ENCODE measurements at regions not wholly inside any gene's neighbourhood (a gene's known extent, or its start where the extent isn't known, plus 50 kb on each side); places are given as distances from the start of the nearest gene placed in this dataset.
"Not testable (repeated sequence)": the region's sequence is repeated elsewhere in the genome, so short reads cannot be mapped to it uniquely, and the experiment has no call there.

DNA sequence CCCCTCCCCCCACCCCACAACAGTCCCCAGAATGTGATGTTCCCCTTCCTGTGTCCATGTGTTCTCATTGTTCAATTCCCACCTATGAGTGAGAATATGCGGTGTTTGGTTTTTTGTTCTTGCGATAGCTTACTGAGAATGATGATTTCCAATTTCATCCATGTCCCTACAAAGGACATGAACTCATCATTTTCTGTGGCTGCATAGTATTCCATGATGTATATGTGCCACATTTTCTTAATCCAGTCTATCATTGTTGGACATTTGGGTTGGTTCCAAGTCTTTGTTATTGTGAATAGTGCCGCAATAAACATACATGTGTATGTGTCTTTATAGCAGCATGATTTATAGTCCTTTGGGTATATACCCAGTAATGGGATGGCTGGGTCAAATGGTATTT, 308.2 kb downstream of the ZNF536 start:
- CTCF ChIA-PET, POLR2A ChIA-PET: not testable (repeated sequence)

- POLR2A ChIA-PET, result no interaction called here
- CTCF ChIA-PET, result no interaction called here
Measured at GRCh38 chr19:30679789-30680188, 307.6 kb downstream of the ZNF536 start.

DNA sequence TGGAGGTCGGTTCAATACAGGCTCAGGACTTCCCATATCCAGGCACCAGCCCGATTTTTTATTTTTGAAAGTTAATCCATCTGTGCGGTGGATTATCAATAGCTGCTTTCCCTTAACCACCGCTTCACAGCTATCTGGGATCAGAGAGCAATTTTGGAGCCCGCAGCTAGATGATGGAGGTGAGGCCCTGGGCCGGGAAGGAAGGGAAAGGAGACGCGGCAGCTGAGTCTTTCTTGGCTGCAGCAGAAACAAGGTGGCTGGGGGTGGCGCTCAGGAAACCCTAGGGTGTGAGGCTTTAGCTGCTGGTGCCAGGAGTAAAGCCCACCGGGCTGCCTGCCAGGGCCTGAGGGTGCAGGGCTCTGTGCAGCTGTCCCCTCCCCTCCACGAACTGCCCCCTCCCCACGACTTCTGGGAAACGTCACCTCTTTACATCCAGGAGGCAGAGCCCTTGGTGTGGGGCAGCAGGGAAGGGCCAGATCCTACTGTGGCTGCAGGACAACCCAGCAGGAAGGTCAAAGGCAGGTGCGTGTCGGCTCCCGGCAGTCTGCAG, 307.0 kb downstream of the ZNF536 start:
- CTCF ChIA-PET, result no interaction called here
- POLR2A ChIA-PET, result no interaction called here

- POLR2A ChIA-PET, result no interaction called here
- CTCF ChIA-PET, result interaction anchor here (1.1 kb wide), 1 partner anchor 9 kb away, joined by 3 read pairs; no protein-coding TSS in a partner anchor
Measured at GRCh38 chr19:30678168-30678567, 306.0 kb downstream of the ZNF536 start.

DNA sequence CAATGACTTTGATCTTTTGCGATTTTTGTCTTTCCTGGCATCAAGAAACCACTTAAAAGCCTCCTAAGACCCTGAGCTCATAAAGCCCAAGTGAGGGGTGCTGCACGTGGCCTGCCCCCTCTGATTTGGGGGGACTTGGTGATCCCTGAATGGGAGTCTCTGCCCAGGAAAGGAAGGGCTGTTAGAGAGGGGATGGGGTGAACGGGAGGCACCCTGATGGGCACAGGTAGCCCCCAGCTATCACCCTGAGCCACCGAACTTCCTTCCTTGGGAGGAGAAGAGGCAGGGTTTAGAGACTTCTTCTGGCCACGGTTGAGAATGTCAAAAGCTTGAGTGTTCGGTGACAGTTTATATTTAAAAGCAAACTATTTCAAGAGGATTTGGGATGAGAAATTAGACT, 305.5 kb downstream of the ZNF536 start:
- ChIA-PET CTCF (interaction anchor here (0.7 to 1.1 kb wide), 2 partner anchors 8 to 10 kb away, joined by 3 read pairs; no protein-coding TSS in a partner anchor), POLR2A (no interaction called here)

DNA sequence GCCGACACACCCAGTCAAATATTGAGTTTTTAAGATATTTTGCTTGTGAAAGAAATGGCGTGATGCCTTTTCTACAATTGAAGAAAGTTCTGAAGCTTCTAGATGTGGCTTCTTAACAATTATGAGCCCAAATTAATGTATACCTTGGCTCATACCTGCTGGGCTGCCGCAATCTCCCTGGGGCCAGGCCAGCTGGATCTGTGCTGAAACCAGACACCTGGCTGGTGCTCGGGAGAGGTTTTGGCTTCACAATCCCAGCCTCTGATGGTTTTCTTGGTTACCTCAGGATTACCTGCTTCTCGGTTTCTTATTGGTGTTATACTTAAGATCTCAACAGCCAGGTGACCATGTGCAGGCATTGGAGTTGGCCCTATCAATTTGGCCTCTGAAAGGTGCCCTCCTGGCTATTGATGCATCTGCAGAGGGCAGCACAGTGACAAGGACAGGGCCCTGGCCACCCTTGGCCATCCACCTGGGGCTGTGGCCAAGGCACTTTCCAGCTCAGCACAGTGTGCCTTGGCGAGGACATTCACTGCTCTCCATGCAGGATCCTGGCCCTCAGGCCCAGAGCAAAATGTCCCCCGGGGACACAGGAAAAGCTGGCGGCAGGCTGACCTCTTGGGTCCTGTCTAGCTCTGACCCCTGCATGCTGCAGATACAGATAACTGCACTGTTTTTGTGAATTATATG, 305.0 kb downstream of the ZNF536 start:
- POLR2A ChIA-PET, result no interaction called here
- CTCF ChIA-PET, result interaction anchor here (0.7 to 1.1 kb wide), 2 partner anchors 8 to 10 kb away, joined by 3 read pairs; no protein-coding TSS in a partner anchor

DNA sequence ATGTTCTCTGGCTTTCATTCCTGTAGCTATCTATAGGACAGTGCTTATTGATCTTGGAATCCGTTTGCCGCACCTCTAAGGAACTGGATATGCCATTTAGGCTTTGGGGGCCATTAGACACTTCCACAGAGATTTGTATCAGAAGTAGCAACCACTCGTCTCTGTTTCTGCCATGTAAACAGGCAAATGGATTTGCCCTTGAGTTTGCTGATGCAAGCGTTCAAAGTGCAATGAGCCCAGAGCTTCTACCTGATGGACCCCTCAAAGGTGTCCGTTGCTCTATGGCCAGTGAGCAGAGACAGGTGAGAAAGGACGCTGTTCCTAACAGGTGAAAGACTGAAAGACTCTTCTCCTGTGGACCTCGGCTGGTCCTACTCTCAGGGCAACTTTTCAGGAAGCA, 302.9 kb downstream of the ZNF536 start:
- CTCF ChIA-PET, result interaction anchor here (1.8 kb wide), 1 partner anchor 1549 kb away, joined by 5 read pairs; no protein-coding TSS in a partner anchor
- POLR2A ChIA-PET, result no interaction called here

DNA sequence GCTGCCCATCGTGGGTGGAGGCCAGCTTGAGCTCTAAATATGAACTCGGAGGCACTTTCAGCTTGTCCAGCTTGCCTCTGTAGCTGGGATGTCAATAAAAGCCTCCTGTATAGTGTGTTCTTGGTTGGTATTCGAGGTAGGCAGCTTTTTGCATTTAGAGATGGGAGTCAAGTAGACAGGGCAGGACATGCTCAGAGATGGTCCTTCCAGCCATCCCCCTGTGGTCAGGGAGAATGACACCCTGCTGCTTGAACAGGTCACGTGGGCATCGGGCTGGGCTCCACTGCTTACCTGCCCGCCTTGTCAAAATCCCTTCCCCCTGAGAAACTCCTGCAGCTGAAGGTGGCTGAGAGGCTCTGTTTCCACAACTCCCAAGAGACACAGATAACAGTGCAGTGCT, 302.5 kb downstream of the ZNF536 start:
- POLR2A ChIA-PET, result no interaction called here
- CTCF ChIA-PET, result interaction anchor here (1.8 kb wide), 1 partner anchor 1550 kb away, joined by 5 read pairs; no protein-coding TSS in a partner anchor

DNA sequence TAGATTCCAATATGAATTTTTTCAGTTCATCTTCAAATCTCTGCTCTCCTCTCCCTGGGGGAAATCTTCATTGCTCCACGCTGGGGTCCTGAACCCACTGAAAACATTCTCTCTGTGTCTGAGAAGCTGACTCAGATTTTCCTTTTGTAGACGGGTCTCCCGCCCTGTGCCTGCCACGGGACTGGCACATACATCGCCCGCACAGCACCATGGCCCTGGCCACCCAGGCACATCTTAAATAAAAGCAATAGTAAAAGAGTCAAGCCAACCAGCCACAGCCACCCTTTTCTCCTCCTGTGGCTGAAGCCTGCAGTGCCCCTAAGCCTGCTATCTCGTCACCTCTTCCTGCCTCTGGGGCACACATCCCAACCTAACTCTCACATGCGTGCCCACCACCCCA, 301.2 kb downstream of the ZNF536 start:
- ChIA-PET CTCF (no interaction called here), POLR2A (no interaction called here)

DNA sequence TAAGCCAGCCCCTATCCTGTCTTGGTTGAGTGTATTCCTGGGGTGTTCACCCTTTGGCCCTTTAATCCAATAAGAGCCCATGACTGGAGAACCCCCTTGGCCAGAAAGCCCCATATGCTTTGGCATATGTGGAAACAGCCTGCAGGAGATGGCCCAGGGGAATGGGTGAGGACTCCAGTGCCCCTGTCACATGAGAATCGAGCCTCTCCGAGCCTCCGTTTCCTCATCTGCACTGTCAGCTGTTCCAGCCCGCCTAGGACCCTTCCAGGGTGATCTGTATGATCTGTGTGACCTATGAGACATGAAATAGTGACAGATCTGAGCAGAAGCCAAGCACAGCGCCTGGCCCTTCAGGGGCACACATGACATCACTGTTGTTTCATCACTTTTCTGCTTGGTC, 300.7 kb downstream of the ZNF536 start:
- ChIA-PET CTCF (interaction anchor here (0.6 kb wide), 1 partner anchor 31 kb away, joined by 7 read pairs; no protein-coding TSS in a partner anchor), POLR2A (no interaction called here)

- CTCF ChIA-PET, result no interaction called here
Measured at GRCh38 chr19:30671622-30672051, 299.5 kb downstream of the ZNF536 start.

GRCh38 chr19:30671367-30671619, 299.1 kb downstream of the ZNF536 start:
- CTCF ChIA-PET, result no interaction called here
- POLR2A ChIA-PET, result no interaction called here

More at GRCh38 chr19:30671622-30672051, 299.5 kb downstream of the ZNF536 start:
- POLR2A ChIA-PET, result no interaction called here

DNA sequence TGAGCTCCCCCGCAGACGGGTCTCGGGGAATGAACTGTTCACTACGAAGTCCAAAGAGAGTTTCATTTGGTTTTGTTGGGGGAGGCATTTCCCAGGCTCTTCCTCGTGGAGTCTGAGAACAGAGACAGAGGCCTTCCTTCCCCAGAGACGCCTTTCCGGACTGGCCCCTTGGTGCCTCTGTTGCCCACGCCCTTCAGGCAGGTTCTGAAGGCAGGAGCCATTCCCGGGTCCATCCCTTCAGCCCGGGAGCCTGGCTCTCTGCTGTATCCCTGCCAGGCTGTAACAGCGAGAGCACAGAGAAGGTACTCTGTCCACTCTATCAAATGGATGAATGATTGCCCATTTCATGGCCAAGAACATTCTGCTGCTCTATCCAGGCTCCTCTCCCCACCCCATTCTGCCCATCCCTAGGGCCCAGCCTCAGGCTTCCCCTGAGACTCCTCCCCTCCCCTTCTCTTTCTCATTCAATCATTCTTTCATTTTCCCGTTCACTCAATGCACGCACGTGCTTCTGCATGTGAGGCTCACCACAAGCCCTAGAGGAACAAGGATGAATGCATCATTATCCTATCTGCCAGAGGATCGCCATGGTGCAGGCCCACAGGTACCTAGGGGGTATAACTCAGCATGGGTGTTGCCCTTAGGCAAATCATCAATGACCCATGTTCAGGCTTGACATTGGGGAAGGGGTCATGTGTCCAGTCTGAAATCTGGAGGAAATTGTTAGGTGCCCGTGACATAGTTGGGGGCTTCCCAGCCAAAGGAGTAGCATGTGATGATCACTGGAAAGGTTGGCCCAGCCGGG, 298.6 kb downstream of the ZNF536 start:
- ChIA-PET POLR2A (no interaction called here), CTCF (interaction anchor here (1.3 kb wide), 1 partner anchor 1551 kb away, joined by 3 read pairs; no protein-coding TSS in a partner anchor)

DNA sequence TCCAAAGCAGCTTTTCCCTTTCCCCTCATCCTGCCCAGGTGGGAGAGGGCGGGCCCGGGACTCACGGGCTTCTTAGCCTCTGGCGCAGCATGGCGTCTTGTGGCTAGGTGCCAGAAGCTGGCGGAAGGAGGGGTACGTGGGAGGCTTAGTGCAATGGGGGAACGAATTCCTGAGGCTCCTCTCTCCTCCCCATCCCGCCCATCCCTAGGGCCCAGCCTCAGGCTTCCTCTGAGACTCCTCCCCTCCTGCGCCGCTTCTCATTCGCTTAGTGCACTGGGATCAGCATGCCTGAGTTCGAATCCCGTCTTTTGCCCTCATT, 297.8 kb downstream of the ZNF536 start:
- ChIA-PET CTCF (interaction anchor here (0.7 to 1.3 kb wide), 6 partner anchors 8 to 1554 kb away, joined by 3 to 4 read pairs (median 3); no protein-coding TSS in a partner anchor), POLR2A (no interaction called here)

- ChIA-PET POLR2A (no interaction called here), CTCF (interaction anchor here (0.7 to 1.4 kb wide), 8 partner anchors 8 to 1555 kb away, joined by 3 to 4 read pairs (median 3); no protein-coding TSS in a partner anchor)
Measured at GRCh38 chr19:30669329-30670010, 297.3 kb downstream of the ZNF536 start.

DNA sequence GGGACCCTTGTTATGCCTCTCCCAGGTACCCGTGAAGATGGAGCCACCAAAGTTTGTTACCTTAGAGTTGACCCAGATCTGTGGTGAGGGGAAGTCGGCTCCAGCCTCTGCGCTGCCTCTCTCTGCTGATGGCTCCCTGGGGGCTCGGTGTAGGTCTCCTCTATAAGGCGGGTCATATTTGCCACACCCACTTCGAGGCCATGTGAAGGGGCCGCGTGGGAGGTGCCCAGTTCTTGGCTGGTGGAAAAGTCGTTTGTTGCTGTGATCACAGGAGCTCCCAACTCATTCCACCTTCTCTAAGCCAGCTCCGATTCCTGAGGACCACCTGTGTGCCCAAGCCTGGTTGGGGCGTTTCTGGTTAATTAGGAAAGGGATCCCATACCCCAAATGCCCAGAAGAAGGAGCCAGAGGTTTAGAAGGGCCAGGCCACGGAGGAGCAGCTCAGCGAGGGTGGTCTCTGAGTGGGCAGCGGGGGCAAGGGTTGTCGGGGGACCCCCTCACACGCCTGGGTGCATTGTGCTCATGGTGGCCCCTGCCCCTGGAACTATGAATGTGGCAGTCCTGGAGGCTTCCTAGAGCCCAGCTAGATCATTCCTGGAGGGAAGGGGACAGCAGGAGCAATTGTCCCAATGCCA, 296.5 kb downstream of the ZNF536 start:
- ChIA-PET POLR2A (no interaction called here), CTCF (interaction anchor here (0.7 to 1.4 kb wide), 5 partner anchors 9 to 1555 kb away, joined by 3 to 4 read pairs (median 3); no protein-coding TSS in a partner anchor)

DNA sequence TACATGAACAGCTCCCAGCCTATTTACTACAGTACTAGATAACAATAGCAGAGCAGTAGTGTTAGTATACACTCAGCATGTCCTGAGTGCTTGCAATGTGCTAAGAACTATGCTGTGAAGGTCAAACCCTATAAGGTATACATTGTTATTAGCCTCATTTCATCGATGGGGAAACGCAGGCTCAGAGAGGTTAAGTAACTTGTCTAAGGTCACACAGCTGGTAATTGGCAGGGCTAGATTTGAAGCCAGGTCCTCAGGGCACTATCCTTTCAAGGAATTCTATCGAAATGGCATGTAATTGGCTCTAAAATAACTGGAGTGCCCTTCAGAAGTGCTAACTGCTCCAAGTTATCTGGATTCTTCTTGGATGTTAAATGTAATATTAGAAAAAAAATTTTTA, 295.6 kb downstream of the ZNF536 start:
- ChIA-PET POLR2A (no interaction called here), CTCF (interaction anchor here (0.8 to 1.4 kb wide), 3 partner anchors 10 to 1556 kb away, joined by 3 read pairs; no protein-coding TSS in a partner anchor)

- ChIA-PET POLR2A (no interaction called here), CTCF (interaction anchor here (0.8 to 1.8 kb wide), 3 partner anchors 10 to 1558 kb away, joined by 3 to 6 read pairs (median 3); no protein-coding TSS in a partner anchor)
Measured at GRCh38 chr19:30667227-30667626, 295.0 kb downstream of the ZNF536 start.

GRCh38 chr19:30666301-30666803, 294.2 kb downstream of the ZNF536 start:
- ChIA-PET POLR2A (no interaction called here), CTCF (interaction anchor here (0.6 to 1.8 kb wide), 3 partner anchors 24 to 1878 kb away, joined by 3 to 6 read pairs (median 4); no protein-coding TSS in a partner anchor)
